Muscle layer of duodenum (tissue), 2 donors: ENCODE measurements at regions not wholly inside any gene's neighbourhood (a gene's known extent, or its start where the extent isn't known, plus 50 kb on each side); places are given as distances from the start of the nearest gene placed in this dataset.

Source experiments
- H3K27ac ChIP-seq: one replicate; pipeline ENCODE4 v1.7.0; 2013; ENCODE audit warnings: mild to moderate bottlenecking, low read length
- H3K27me3 ChIP-seq: one replicate; pipeline ENCODE4 v1.7.0; 2013; ENCODE audit warnings: low read depth, mild to moderate bottlenecking, control low read depth, low read length
- H3K36me3 ChIP-seq, 2 donors: one replicate each; pipeline ENCODE4 v1.7.0; 2013; ENCODE audit warnings: low read length in 2 of 2, control low read depth in 1 of 2, mild to moderate bottlenecking in 1 of 2; ENCODE audit not compliant: insufficient read depth in 2 of 2, control insufficient read depth in 1 of 2
- H3K4me1 ChIP-seq, 2 donors: one replicate each; pipeline ENCODE4 v1.7.0; 2013; ENCODE audit warnings: low read length in 2 of 2, mild to moderate bottlenecking in 2 of 2, control low read depth in 1 of 2, moderate library complexity in 1 of 2; ENCODE audit not compliant: insufficient read depth in 2 of 2, control insufficient read depth in 1 of 2
- H3K4me3 ChIP-seq, 2 donors: one replicate each; pipeline ENCODE4 v1.7.0; 2013; ENCODE audit warnings: low read length in 2 of 2, low read depth in 1 of 2, mild to moderate bottlenecking in 1 of 2
- H3K9me3 ChIP-seq, 2 donors: one replicate each; pipeline ENCODE4 v1.7.0; 2013; ENCODE audit warnings: low read length in 2 of 2, control low read depth in 1 of 2, mild to moderate bottlenecking in 1 of 2; ENCODE audit not compliant: control insufficient read depth in 1 of 2
- donor health status: healthy.

DNA sequence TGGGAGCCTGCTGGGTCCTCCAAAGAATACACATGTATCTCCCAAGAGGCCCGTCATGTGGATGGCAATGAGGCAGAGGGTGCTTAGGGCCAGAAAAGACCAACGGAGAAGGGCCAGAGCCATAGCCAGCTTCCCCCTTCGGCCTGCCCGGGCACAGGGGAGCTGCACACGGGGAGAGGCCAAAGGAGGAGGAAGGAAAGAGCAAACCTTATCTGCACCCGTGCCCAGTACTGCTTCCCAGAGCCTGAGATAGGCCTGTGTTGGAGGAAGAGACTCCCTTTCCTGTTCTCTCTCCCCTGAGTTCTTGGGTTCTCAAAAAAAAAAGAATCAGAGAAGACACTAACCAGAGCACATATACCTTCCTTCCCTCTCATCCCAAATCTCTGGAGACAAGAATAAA lies 250.3 kb downstream of the ANAPC1 start:
- no peak overlapping the region for H3K27ac ChIP-seq
- H3K9me3 ChIP-seq: peaks cover 2 to 3% of the 10 kb centered on the region in 2 donors
- H3K36me3 ChIP-seq: no peaks in the 10 kb centered on the region
- no peaks in the 10 kb centered on the region for H3K4me1 ChIP-seq
- no peaks in the 10 kb centered on the region for H3K27me3 ChIP-seq
- H3K4me3 ChIP-seq: no peak overlapping the region

DNA sequence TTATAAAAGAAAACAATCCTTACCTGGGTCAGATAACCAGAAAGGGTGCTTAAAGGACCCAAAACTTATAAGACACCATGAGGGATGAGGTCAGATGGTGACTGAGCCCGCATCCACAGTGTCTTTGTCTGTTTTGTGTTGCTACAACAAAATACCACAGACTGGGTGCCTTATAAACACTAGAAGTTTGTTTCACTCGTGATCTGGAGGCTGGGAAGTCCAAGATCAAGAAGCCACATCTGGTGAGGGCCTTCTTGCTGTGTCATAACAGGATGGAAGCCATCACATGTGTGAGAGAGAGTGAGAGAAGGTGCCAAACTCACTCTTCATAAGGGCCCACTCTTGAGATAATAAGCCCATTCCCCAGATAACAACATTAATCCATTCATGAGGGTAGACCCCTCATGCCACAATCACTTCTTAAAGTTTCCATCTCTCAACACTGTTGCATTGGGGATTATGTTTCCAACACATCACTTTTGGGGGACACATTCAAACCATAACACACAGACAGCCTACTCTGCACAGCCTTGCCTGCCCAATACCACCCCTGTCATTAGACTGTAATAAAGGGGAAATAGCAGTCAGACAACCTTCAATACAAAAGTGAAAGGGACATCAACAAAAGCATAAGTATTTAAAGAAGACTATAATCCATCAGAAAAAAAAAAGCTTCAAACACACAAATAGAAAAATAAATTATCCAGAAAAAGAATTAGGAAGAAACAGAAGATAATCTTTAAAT lies 249.8 kb downstream of the ANAPC1 start:
- Histone ChIP-seq H3K9me3 (no peaks in the 10 kb centered on the region), H3K36me3 (no peaks in the 10 kb centered on the region), H3K4me3 (no peak overlapping the region), H3K27ac (no peak overlapping the region), H3K4me1 (no peaks in the 10 kb centered on the region), H3K27me3 (no peaks in the 10 kb centered on the region)

DNA sequence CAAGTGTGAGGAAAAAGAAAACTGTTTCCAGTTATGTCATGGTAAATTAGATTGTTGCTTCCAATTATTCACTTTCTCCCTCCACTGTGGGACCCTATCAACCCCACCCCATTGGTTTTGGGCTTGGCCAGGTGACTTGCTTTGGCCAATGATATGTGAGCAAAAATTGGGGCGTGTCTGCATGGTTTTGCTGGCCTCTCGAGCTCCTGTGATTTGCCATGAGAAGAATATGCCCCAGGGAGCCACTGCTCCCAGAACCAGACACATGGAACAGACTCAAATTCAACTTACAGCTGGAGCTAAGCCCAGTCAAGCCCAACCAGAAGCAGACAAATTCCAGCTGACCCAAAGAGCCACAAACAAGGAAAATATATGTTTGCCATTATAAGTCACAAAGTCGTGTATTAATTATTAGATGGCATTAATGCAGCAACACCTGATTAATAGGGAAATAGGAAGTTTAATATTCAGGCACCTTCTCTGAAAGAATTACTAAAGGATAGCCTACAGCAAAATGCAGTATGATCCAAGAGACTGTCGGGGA lies 248.9 kb downstream of the ANAPC1 start:
- Histone ChIP-seq H3K4me3 (no peak overlapping the region), H3K9me3 (no peaks in the 10 kb centered on the region), H3K27ac (no peak overlapping the region), H3K27me3 (no peaks in the 10 kb centered on the region), H3K4me1 (no peaks in the 10 kb centered on the region), H3K36me3 (no peaks in the 10 kb centered on the region)

DNA sequence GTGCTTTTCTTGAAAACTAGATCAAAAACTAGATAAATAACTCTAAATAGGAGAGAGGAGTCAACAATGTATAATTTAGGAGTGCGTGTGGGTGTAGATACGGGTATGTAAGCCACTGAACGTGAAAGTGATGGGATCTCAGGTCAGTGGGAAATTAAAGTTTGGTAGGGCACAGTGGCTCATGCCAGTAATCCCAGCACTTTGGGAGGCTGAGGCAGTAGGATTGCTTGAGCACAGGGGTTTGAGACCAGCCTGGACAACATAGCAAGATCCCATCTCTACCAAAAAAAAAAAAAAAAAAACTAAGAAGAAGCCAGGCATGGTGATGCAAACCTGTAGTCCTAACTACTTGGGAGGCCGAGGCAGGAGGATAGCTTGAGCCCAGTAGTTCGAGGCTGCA lies 247.1 kb downstream of the ANAPC1 start:
- H3K36me3 ChIP-seq: no peaks in the 10 kb centered on the region
- H3K27me3 ChIP-seq: no peaks in the 10 kb centered on the region
- H3K27ac ChIP-seq: no peak overlapping the region
- no peaks in the 10 kb centered on the region for H3K9me3 ChIP-seq
- no peaks in the 10 kb centered on the region for H3K4me1 ChIP-seq
- H3K4me3 ChIP-seq: no peak overlapping the region

DNA sequence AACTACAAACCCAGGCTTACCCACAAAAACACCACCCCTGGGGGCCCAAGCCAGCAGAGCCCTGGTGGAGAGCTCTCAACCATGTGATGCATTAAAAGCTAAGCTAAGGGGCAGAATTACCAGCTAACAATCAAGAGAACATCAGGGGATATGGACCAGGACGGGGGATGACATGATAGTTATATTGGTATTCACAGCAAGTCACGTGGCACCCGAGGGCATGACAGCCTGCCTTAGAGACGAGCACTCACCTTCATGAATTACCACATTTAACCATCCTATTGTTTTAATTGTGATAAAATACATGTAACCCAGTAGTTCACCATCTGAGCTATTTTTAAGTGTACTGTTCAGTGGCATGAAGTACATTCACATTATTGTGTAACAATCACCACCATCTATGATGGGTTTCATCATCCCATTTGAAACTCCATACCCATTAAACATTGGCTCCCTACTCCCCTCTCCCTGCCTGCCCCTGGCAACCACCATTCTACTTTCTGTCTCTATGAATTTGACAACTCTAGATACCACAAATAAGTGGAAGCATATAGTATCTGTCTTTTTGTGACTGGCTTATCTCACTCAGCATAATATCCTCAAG lies 245.6 kb downstream of the ANAPC1 start:
- Histone ChIP-seq H3K27me3 (no peaks in the 10 kb centered on the region), H3K27ac (no peak overlapping the region)

DNA sequence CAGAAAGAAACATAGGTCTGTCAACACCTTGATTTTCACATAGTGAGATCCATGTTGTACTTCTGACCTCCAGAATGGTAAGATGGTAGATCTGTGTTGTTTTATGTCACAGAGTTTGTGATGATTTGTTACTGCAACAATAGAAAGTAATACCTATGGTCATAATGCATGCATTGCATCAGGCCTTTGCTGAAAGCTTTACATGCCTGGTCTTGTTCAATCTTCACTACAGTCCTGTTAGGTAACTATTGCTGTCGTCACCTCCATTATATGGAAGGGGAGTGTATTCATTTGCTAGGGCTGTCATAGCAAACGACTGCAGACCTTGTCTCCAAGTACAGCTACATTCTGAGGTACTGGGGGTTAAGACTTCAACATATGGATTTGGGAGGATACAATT lies 243.5 kb downstream of the ANAPC1 start:
- H3K4me3 ChIP-seq: no peak overlapping the region
- no peak overlapping the region for H3K27ac ChIP-seq
- no peaks in the 10 kb centered on the region for H3K36me3 ChIP-seq

More for the DNA sequence above, 245.6 kb downstream of the ANAPC1 start:
- Histone ChIP-seq H3K4me3 (no peak overlapping the region), H3K9me3 (no peaks in the 10 kb centered on the region), H3K4me1 (no peaks in the 10 kb centered on the region), H3K36me3 (no peaks in the 10 kb centered on the region)

DNA sequence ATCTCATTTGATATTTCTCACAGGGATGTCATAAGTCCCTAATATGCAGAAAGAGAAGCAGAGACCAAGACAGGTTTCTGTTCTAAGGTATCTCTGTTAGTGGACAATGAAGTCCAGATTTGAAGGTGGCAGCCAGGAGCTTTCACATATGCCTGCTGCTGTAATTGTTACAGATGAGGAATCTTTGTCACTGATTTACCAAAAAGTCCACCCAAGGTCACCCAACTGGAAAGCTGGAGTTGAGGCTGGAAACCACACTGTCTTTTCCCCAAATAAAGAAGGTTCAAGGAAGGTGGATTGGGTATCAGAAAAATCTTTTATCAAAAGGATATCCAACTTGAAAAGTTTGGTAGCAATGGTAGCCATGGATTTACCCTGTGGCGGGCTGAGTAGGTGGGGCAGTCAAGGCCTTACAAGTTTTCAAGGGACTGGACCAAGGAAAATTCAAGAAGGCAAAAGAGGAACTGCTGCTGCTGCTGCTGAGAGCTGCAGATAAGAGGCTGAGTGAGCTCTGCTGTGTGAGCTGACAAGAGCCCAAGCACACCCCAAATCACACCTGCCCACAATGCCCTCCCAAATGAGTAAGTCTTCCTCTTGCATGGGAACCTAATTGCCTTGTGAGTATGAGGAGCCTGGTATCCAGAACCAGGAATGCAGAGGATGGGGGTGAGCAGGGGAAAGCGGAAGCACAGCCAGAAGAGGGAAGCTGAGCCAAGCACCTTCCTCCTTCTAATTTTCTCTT lies 241.2 kb downstream of the ANAPC1 start:
- no peak overlapping the region for H3K27ac ChIP-seq
- no peaks in the 10 kb centered on the region for H3K4me1 ChIP-seq
- H3K36me3 ChIP-seq: no peaks in the 10 kb centered on the region
- peaks cover 8 to 9% of the 10 kb centered on the region in 2 donors for H3K9me3 ChIP-seq
- H3K4me3 ChIP-seq: no peak overlapping the region
- H3K27me3 ChIP-seq: no peaks in the 10 kb centered on the region

More for the DNA sequence above, 243.5 kb downstream of the ANAPC1 start:
- H3K27me3 ChIP-seq: no peaks in the 10 kb centered on the region
- H3K4me1 ChIP-seq: no peaks in the 10 kb centered on the region
- H3K9me3 ChIP-seq: no peaks in the 10 kb centered on the region

DNA sequence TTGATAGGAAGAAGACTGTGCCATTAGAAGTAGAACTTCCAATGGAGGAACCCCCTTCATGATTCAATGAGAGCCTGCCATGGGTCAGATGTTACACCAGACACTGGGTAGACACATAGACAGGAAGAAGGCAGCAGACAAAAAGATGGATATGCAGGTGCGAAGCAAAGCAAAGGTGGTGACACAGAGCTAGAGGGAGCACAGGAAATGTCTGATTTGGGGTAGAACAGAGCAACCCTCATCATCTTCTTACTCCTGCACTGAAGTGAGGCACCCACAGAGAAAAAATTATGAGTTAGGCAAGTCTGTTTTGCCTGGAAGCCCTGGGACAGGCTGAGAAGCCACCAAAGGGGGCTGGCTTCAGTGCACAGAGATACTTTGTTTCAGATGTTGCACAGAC lies 240.2 kb downstream of the ANAPC1 start:
- Histone ChIP-seq H3K4me1 (no peaks in the 10 kb centered on the region), H3K36me3 (no peaks in the 10 kb centered on the region), H3K4me3 (no peak overlapping the region), H3K27me3 (no peaks in the 10 kb centered on the region), H3K27ac (no peak overlapping the region), H3K9me3 (peaks cover 8 to 9% of the 10 kb centered on the region in 2 donors)

DNA sequence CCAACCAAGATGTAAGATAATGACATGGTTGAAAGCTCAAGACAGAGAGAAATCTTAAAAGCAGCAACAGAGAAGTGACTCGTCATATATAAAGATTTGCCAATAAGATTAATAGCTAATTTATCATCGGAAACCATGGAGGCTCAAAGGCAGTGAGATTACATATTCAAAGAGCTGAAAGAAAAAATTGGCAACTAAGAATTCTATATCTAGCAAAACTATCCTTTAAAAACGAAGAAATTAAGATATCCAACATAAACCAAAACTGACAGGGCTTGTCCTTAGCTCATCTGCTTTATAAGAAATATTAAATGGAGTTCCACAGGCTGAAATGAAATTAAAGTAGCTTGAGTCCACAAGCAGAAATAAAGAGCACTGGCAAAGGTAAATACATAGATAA lies 236.6 kb downstream of the ANAPC1 start:
- H3K27me3 ChIP-seq: no peaks in the 10 kb centered on the region
- no peaks in the 10 kb centered on the region for H3K36me3 ChIP-seq
- no peak overlapping the region for H3K27ac ChIP-seq
- H3K4me3 ChIP-seq: no peak overlapping the region
- H3K4me1 ChIP-seq: no peaks in the 10 kb centered on the region
- peaks cover 9 to 14% of the 10 kb centered on the region in 2 donors for H3K9me3 ChIP-seq

DNA sequence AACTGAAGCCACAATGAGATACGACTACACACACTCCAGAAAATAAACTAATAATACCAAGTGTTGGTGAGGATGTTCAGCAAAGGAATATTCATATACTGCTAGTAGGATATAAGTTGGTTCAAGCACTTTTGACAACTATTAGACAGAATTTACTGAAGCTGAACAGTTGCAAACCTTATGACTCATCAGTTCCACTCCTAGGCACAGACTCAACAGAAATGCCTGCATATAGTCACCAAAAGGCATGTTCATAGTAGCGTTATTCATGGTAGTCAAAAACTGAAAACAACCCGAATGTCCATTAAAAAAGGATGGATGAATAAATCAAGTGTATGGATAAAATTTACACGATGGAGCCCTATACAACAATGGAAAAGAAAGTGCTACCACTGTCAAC lies 232.0 kb downstream of the ANAPC1 start:
- Histone ChIP-seq H3K36me3 (no peaks in the 10 kb centered on the region), H3K27me3 (no peaks in the 10 kb centered on the region), H3K27ac (no peak overlapping the region), H3K4me1 (no peaks in the 10 kb centered on the region), H3K4me3 (no peak overlapping the region), H3K9me3 (peaks cover 7 to 12% of the 10 kb centered on the region in 2 donors)

DNA sequence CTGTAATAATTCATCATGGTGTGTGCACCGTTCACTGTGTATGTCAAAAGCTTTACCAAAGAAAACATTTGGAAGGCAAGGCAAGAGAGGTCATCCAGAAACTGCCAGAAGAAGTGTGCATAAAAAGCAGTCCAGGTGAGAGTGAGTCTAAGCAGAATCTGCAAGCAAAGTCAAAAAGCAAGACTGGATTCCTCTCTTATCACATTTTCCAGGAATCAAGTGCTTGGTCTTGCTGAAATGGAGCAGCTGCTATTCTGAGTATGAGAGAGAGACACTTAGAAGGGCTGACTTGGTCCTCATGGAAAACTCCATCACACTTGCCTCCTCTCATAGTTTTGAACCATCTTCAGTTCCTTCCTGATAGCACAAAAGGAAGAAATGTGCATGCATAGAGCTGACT lies 231.3 kb downstream of the ANAPC1 start:
- Histone ChIP-seq H3K9me3 (peaks cover under 1 to 6% of the 10 kb centered on the region in 2 donors), H3K4me3 (no peak overlapping the region), H3K4me1 (no peaks in the 10 kb centered on the region), H3K36me3 (no peaks in the 10 kb centered on the region), H3K27me3 (no peaks in the 10 kb centered on the region), H3K27ac (no peak overlapping the region)
